ENCODE measurements at regions not wholly inside any gene's neighbourhood (a gene's known extent, or its start where the extent isn't known, plus 50 kb on each side); places are given as distances from the start of the nearest gene placed in this dataset.

- TF ChIP-seq CTCF (conservative IDR thresholded peaks at IDR 0.05; ENCODE audit: low read length) = no peak
- no peak for TF ChIP-seq EZH2phosphoT487 (IDR thresholded peaks at IDR 0.05; ENCODE audit: borderline replicate concordance, low read depth, low read length)
These were observed 196.1 kb upstream of the FLRT2 start for GRCh38 chr14:85333841-85334240.

All from OCI-LY7 (cell line).